ENCODE measurements at regions not wholly inside any gene's neighbourhood (a gene's known extent, or its start where the extent isn't known, plus 50 kb on each side); places are given as distances from the start of the nearest gene placed in this dataset.

DNA sequence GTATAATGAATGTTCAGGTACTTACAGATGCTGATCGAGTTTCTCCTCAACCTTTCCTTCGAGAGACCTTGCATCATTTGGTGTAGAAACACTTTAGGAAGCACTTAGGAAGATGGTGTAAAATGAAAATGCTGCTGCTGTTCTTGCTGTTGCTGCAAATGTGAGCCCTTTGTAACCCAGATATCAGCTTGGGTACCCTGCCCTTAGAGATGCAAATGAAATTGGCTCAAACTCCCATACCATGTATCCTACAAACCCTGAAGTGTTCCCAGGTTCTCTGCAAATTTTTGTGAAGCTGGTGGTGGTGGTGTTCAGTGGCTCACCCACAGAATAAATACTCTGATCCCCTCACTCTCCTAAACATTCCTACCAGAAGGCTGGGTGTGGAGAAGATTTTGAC lies 130.8 kb downstream of the SLC25A47 start:
- DNase-seq (ENCODE audit: low read depth, low spot score): no peak
- no peak for TF ChIP-seq ZNF274 (IDR thresholded peaks at IDR 0.05; ENCODE audit: low read depth, low read length)
- TF ChIP-seq SUZ12 (IDR thresholded peaks at IDR 0.05; ENCODE audit: extremely low read depth, insufficient read depth, insufficient read length): no peak
- TF ChIP-seq YY1 (IDR thresholded peaks at IDR 0.05; ENCODE audit: insufficient read depth, insufficient read length): no peak
- no peaks in the 10 kb centered on the region for H3K36me3 ChIP-seq (ENCODE audit: insufficient read depth, insufficient read length, low read length)
- no peak overlapping the region for H3K4me3 ChIP-seq (ENCODE audit: insufficient read length, low read depth)
- no peak overlapping the region for H3K9ac ChIP-seq (ENCODE audit: insufficient read length, low read depth)
- H3K27me3 ChIP-seq (ENCODE audit: insufficient read depth, insufficient read length): no peaks in the 10 kb centered on the region
- H3K4me1 ChIP-seq (ENCODE audit: insufficient read depth, insufficient read length): no peaks in the 10 kb centered on the region
- H3K9me3 ChIP-seq (ENCODE audit: insufficient read depth, low read length): no peaks in the 10 kb centered on the region

DNA sequence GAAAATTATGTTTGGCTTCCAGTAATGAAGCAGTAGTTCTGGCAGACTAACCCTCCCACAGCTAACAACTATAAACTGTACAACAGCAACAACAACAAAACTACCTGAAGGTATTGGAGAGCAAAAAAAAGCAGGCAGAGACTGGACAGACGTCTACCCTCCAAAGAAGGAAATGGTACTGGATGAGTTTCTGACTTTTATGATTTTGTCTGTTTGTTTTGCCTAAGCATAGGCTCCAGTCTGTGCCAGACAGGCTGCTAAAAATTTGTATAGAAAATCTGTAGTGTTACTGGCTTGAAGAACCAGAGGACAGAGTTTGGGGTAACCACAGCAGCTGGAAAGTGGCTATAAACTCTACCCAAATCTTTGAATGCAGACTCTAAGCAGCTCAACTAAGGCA lies 131.3 kb downstream of the SLC25A47 start:
- Histone ChIP-seq H3K36me3 (ENCODE audit: insufficient read depth, insufficient read length, low read length) (no peaks in the 10 kb centered on the region), H3K4me1 (ENCODE audit: insufficient read depth, insufficient read length) (no peaks in the 10 kb centered on the region), H3K9me3 (ENCODE audit: insufficient read depth, low read length) (no peaks in the 10 kb centered on the region), H3K4me3 (ENCODE audit: insufficient read length, low read depth) (no peak overlapping the region), H3K27me3 (ENCODE audit: insufficient read depth, insufficient read length) (no peaks in the 10 kb centered on the region), H3K9ac (ENCODE audit: insufficient read length, low read depth) (no peak overlapping the region)
- no peak for DNase-seq (ENCODE audit: low read depth, low spot score)
- TF ChIP-seq ZNF274 (IDR thresholded peaks at IDR 0.05; ENCODE audit: low read depth, low read length): no peak
- TF ChIP-seq SUZ12 (IDR thresholded peaks at IDR 0.05; ENCODE audit: extremely low read depth, insufficient read depth, insufficient read length): no peak
- TF ChIP-seq YY1 (IDR thresholded peaks at IDR 0.05; ENCODE audit: insufficient read depth, insufficient read length): no peak

DNA sequence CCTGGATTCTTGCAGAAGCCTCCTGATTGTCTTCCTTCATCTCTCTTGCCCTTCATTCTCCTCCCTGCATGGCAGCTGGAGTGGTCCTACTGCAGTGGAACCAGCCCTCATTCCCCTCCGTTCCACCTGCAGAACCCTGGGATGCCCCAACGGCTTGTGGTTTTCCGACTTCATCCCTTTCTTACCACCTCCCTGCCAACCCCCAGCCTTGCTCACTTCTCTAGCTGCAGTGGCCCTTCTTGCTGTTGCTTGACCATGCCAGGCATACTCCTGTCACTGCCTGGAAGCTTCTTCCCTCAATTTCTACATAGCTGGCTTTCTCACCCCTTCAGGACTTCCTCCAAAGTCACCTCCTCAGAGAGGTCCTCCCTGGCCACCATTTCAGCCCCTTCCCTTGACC lies 123.3 kb downstream of the BEGAIN start:
- Histone ChIP-seq H3K27me3 (ENCODE audit: insufficient read depth, insufficient read length) (peaks cover 24% of the 10 kb centered on the region), H3K4me1 (ENCODE audit: insufficient read depth, insufficient read length) (no peaks in the 10 kb centered on the region), H3K4me3 (ENCODE audit: insufficient read length, low read depth) (no peak overlapping the region), H3K9ac (ENCODE audit: insufficient read length, low read depth) (no peak overlapping the region), H3K9me3 (ENCODE audit: insufficient read depth, low read length) (no peaks in the 10 kb centered on the region), H3K36me3 (ENCODE audit: insufficient read depth, insufficient read length, low read length) (no peaks in the 10 kb centered on the region)
- TF ChIP-seq ZNF274 (IDR thresholded peaks at IDR 0.05; ENCODE audit: low read depth, low read length) (no peak), SUZ12 (IDR thresholded peaks at IDR 0.05; ENCODE audit: extremely low read depth, insufficient read depth, insufficient read length) (no peak), YY1 (IDR thresholded peaks at IDR 0.05; ENCODE audit: insufficient read depth, insufficient read length) (no peak)
- no peak for DNase-seq (ENCODE audit: low read depth, low spot score)

DNA sequence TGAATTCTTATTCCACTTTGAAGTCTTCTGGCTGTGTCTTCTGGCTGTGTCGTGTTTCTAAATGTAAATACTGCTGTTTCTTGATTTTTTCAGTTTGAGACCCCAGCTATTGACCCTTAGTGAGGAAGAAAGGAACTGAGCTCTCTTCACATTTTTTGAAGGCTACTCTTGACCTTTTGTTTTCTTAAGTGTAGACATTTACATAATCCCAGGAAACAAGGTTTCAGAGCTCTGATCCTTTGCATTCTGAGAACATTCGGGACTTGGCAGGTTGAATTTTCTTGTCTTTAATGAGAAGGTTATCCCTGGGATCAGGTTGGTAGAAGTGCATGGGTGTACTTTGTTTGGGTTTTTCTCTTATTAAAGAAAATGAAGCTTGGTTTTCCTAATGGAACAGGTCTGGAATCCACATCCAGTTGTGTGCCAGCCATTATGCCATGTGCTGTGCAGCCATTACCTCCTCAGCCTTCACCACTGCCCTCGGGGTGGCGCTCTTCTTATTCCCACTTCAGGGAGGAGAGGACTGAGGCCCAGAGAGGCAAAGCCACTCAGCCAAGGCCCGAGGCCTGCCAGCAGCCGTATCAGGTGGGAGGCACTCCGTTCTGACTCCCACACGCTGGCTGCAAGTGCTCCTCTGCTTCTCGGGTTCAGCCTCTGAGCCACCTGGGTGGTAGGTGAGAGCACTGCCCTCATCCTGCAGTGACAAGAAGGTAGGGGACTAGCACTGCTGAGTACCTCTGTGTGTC lies 120.9 kb downstream of the BEGAIN start:
- peak; percentile 57 for DNase-seq (ENCODE audit: low read depth, low spot score)
- TF ChIP-seq ZNF274 (IDR thresholded peaks at IDR 0.05; ENCODE audit: low read depth, low read length): no peak
- no peak for TF ChIP-seq YY1 (IDR thresholded peaks at IDR 0.05; ENCODE audit: insufficient read depth, insufficient read length)
- TF ChIP-seq SUZ12 (IDR thresholded peaks at IDR 0.05; ENCODE audit: extremely low read depth, insufficient read depth, insufficient read length): no peak
- peaks cover 6% of the 10 kb centered on the region for H3K4me1 ChIP-seq (ENCODE audit: insufficient read depth, insufficient read length)
- no peaks in the 10 kb centered on the region for H3K9me3 ChIP-seq (ENCODE audit: insufficient read depth, low read length)
- no peaks in the 10 kb centered on the region for H3K36me3 ChIP-seq (ENCODE audit: insufficient read depth, insufficient read length, low read length)
- H3K27me3 ChIP-seq (ENCODE audit: insufficient read depth, insufficient read length): peaks cover 27% of the 10 kb centered on the region
- H3K4me3 ChIP-seq (ENCODE audit: insufficient read length, low read depth): no peak overlapping the region
- no peak overlapping the region for H3K9ac ChIP-seq (ENCODE audit: insufficient read length, low read depth)

DNA sequence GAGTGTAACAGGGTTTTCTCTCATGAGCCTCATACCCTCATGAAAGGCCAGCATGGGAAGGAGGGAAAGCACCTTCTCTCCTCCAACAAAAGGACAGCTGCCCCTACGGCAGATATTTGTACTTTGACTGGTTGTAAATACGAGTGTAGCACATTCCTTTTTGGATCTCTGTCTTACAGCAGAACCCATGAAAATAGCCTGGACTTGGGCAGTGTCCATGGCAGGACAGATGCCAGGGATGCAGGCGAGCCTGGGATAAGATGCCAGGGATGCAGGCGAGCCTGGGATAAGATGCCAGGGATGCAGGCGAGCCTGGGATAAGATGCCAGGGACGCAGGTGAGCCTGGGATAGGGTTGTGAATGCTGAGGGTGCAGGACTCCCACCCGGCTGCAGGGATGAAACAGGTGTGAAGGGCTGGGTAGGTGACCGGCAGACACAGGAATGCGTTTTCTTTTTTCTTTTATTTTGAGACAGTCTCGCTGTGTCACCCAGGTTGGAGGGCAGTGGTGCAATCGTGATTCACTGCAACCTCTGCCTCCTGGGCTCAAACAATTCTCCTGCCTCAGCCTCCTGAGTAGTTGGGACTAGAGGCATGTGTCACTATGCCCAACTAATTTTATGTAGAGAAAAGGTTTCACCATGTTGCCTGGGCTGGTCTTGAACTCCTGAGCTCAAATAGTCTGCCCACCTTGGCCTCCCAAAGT lies 120.0 kb downstream of the BEGAIN start:
- TF ChIP-seq ZNF274 (IDR thresholded peaks at IDR 0.05; ENCODE audit: low read depth, low read length) (no peak), YY1 (IDR thresholded peaks at IDR 0.05; ENCODE audit: insufficient read depth, insufficient read length) (no peak), SUZ12 (IDR thresholded peaks at IDR 0.05; ENCODE audit: extremely low read depth, insufficient read depth, insufficient read length) (no peak)
- Histone ChIP-seq H3K9ac (ENCODE audit: insufficient read length, low read depth) (no peak overlapping the region), H3K27me3 (ENCODE audit: insufficient read depth, insufficient read length) (peaks cover 24% of the 10 kb centered on the region), H3K4me3 (ENCODE audit: insufficient read length, low read depth) (no peak overlapping the region), H3K4me1 (ENCODE audit: insufficient read depth, insufficient read length) (peaks cover 6% of the 10 kb centered on the region), H3K9me3 (ENCODE audit: insufficient read depth, low read length) (no peaks in the 10 kb centered on the region), H3K36me3 (ENCODE audit: insufficient read depth, insufficient read length, low read length) (no peaks in the 10 kb centered on the region)
- DNase-seq (ENCODE audit: low read depth, low spot score): no peak

DNA sequence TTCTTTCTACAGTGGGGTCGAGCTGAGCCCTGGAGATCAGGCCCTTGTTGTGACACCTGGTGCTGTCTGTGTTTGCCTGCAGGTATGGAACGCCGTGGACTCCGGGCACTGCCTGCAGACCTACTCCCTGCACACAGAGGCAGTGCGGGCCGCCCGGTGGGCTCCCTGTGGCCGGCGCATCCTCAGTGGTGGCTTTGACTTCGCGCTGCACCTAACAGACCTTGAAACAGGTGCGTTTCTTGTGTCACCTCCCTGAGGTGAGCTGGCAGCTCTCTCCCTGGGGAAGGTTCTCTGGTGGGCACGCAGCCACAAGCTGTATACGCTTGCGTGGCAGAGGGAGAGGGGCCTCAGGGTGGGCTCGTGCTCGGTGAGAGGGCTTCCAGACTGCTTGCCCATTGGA lies 119.3 kb downstream of the BEGAIN start:
- no peak for TF ChIP-seq ZNF274 (IDR thresholded peaks at IDR 0.05; ENCODE audit: low read depth, low read length)
- TF ChIP-seq SUZ12 (IDR thresholded peaks at IDR 0.05; ENCODE audit: extremely low read depth, insufficient read depth, insufficient read length): no peak
- TF ChIP-seq YY1 (IDR thresholded peaks at IDR 0.05; ENCODE audit: insufficient read depth, insufficient read length): no peak
- H3K27me3 ChIP-seq (ENCODE audit: insufficient read depth, insufficient read length): peaks cover 19% of the 10 kb centered on the region

DNA sequence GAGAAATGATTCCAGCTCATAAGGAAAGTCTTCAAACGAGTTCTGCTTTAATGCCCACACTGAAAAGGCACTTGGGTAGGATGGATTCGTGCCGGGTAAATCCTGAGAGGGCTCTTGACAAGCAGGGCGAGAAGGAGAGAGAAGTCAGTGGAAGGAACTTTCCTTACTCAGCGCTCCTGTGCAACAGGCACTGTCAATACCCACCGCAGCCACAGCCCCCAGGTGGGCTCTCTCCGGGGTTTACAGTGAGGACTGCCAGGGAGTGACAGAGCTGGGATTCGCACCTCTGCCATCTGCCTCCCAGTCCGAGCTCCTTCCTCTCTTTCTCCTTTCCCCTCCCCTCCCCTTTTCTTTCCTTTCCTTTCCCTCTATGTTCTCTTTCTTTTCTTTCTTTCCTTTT lies 118.7 kb downstream of the BEGAIN start:
- H3K4me1 ChIP-seq (ENCODE audit: insufficient read depth, insufficient read length): peaks cover 6% of the 10 kb centered on the region
- H3K36me3 ChIP-seq (ENCODE audit: insufficient read depth, insufficient read length, low read length): no peaks in the 10 kb centered on the region
- TF ChIP-seq YY1 (IDR thresholded peaks at IDR 0.05; ENCODE audit: insufficient read depth, insufficient read length): no peak
- TF ChIP-seq SUZ12 (IDR thresholded peaks at IDR 0.05; ENCODE audit: extremely low read depth, insufficient read depth, insufficient read length): no peak
- TF ChIP-seq ZNF274 (IDR thresholded peaks at IDR 0.05; ENCODE audit: low read depth, low read length): no peak
- no peaks in the 10 kb centered on the region for H3K9me3 ChIP-seq (ENCODE audit: insufficient read depth, low read length)
- no peak overlapping the region for H3K4me3 ChIP-seq (ENCODE audit: insufficient read length, low read depth)
- DNase-seq (ENCODE audit: low read depth, low spot score): no peak
- H3K9ac ChIP-seq (ENCODE audit: insufficient read length, low read depth): no peak overlapping the region
- peaks cover 13% of the 10 kb centered on the region for H3K27me3 ChIP-seq (ENCODE audit: insufficient read depth, insufficient read length)

More for the DNA sequence above, 119.3 kb downstream of the BEGAIN start:
- DNase-seq (ENCODE audit: low read depth, low spot score): no peak
- no peak overlapping the region for H3K9ac ChIP-seq (ENCODE audit: insufficient read length, low read depth)
- no peaks in the 10 kb centered on the region for H3K36me3 ChIP-seq (ENCODE audit: insufficient read depth, insufficient read length, low read length)
- H3K9me3 ChIP-seq (ENCODE audit: insufficient read depth, low read length): no peaks in the 10 kb centered on the region
- H3K4me1 ChIP-seq (ENCODE audit: insufficient read depth, insufficient read length): peaks cover 6% of the 10 kb centered on the region
- H3K4me3 ChIP-seq (ENCODE audit: insufficient read length, low read depth): no peak overlapping the region

All from NT2/D1 (cell line).